ENCODE measurements at regions not wholly inside any gene's neighbourhood (a gene's known extent, or its start where the extent isn't known, plus 50 kb on each side); places are given as distances from the start of the nearest gene placed in this dataset.

DNA sequence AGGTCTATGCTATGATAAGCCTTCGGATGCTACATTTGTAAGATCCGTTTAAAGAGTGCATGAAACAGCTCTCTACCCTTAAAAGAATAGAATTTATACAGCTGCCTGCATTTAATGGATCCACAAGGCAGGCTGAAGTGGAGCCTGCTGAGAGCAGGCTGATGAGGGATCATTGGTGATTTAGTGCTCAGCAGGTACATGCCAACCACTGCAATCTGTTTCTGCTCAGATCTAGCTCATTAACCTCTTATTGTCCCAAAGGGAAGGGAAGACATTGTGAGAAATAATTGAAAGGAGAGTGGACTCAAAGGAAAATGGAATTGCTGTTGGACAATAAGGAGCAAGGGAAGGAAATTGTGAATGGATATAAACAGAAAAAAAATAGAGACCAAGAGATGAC, 822.6 kb downstream of the TRIB2 start (continued):
- TF ChIP-seq SREBF2 (IDR thresholded peaks at IDR 0.05; ENCODE audit: low read length) (no peak), RAD51 (IDR thresholded peaks at IDR 0.05) (no peak), ZNF274 (IDR thresholded peaks at IDR 0.05; ENCODE audit: insufficient read depth, insufficient read length) (no peak), JUND (IDR thresholded peaks at IDR 0.05; ENCODE audit: low read depth, low read length) (no peak), CHD2 (IDR thresholded peaks at IDR 0.05; ENCODE audit: borderline replicate concordance, low read depth, low read length) (no peak), ATF7 (IDR thresholded peaks at IDR 0.05; ENCODE audit: low read depth) (no peak), GABPA (IDR thresholded peaks at IDR 0.05; ENCODE audit: low read depth) (no peak), MEF2A (IDR thresholded peaks at IDR 0.05; ENCODE audit: insufficient read depth, low read depth, low read length) (no peak)
- TF ChIP-seq, protein P1, sequence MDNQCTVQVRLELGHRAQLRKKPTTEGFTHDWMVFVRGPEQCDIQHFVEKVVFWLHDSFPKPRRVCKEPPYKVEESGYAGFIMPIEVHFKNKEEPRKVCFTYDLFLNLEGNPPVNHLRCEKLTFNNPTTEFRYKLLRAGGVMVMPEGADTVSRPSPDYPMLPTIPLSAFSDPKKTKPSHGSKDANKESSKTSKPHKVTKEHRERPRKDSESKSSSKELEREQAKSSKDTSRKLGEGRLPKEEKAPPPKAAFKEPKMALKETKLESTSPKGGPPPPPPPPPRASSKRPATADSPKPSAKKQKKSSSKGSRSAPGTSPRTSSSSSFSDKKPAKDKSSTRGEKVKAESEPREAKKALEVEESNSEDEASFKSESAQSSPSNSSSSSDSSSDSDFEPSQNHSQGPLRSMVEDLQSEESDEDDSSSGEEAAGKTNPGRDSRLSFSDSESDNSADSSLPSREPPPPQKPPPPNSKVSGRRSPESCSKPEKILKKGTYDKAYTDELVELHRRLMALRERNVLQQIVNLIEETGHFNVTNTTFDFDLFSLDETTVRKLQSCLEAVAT (IDR thresholded peaks at IDR 0.05) = no peak
- TF ChIP-seq, protein P2, sequence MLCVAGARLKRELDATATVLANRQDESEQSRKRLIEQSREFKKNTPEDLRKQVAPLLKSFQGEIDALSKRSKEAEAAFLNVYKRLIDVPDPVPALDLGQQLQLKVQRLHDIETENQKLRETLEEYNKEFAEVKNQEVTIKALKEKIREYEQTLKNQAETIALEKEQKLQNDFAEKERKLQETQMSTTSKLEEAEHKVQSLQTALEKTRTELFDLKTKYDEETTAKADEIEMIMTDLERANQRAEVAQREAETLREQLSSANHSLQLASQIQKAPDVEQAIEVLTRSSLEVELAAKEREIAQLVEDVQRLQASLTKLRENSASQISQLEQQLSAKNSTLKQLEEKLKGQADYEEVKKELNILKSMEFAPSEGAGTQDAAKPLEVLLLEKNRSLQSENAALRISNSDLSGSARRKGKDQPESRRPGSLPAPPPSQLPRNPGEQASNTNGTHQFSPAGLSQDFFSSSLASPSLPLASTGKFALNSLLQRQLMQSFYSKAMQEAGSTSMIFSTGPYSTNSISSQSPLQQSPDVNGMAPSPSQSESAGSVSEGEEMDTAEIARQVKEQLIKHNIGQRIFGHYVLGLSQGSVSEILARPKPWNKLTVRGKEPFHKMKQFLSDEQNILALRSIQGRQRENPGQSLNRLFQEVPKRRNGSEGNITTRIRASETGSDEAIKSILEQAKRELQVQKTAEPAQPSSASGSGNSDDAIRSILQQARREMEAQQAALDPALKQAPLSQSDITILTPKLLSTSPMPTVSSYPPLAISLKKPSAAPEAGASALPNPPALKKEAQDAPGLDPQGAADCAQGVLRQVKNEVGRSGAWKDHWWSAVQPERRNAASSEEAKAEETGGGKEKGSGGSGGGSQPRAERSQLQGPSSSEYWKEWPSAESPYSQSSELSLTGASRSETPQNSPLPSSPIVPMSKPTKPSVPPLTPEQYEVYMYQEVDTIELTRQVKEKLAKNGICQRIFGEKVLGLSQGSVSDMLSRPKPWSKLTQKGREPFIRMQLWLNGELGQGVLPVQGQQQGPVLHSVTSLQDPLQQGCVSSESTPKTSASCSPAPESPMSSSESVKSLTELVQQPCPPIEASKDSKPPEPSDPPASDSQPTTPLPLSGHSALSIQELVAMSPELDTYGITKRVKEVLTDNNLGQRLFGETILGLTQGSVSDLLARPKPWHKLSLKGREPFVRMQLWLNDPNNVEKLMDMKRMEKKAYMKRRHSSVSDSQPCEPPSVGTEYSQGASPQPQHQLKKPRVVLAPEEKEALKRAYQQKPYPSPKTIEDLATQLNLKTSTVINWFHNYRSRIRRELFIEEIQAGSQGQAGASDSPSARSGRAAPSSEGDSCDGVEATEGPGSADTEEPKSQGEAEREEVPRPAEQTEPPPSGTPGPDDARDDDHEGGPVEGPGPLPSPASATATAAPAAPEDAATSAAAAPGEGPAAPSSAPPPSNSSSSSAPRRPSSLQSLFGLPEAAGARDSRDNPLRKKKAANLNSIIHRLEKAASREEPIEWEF (IDR thresholded peaks at IDR 0.05; ENCODE audit: insufficient replicate concordance, low read depth, low read length) = no peak
